Keratinocyte (primary cell): ENCODE measurements at regions not wholly inside any gene's neighbourhood (a gene's known extent, or its start where the extent isn't known, plus 50 kb on each side); places are given as distances from the start of the nearest gene placed in this dataset.

ENCODE experiments used
- DNase-seq: peaks from one replicate; pipeline ENCODE4 v3.0.0-alpha.2; 2011; ENCODE audit warnings: low read depth, missing footprints, low spot score
- FAIRE-seq: peaks from 2 replicates; lab custom pipeline; 2011; peaks lifted over from hg19 to GRCh38; lab: Jason Lieb, UNC
- H2AFZ ChIP-seq: 2 replicates; pipeline ENCODE4 v1.6.0; 2012; ENCODE audit warnings: low read length, control low read depth, inconsistent platforms; ENCODE audit not compliant: control insufficient read depth
- H3K27ac ChIP-seq: 2 replicates; pipeline ENCODE4 v1.5.1; 2011; ENCODE audit warnings: low read length; ENCODE audit not compliant: control insufficient read depth, insufficient read depth
- H3K27me3 ChIP-seq: 3 replicates; pipeline ENCODE4 v1.6.0; 2011; ENCODE audit warnings: low read length; ENCODE audit not compliant: control insufficient read depth, insufficient read depth; ENCODE audit errors: extremely low read depth
- H3K36me3 ChIP-seq, 2 experiments: 2 replicates in 1 of 2; 3 replicates in 1 of 2; pipeline ENCODE4 v1.5.1; 2011; ENCODE audit warnings: low read length in 2 of 2, mild to moderate bottlenecking in 1 of 2; ENCODE audit not compliant: control insufficient read depth in 2 of 2, insufficient read depth in 2 of 2; ENCODE audit errors: extremely low read depth in 1 of 2
- H3K4me1 ChIP-seq: 3 replicates; pipeline ENCODE4 v1.5.1; 2011; ENCODE audit warnings: low read length; ENCODE audit not compliant: control insufficient read depth, insufficient read depth; ENCODE audit errors: extremely low read depth
- H3K4me2 ChIP-seq: 3 replicates; pipeline ENCODE4 v1.6.0; 2011; ENCODE audit warnings: low read depth, low read length; ENCODE audit not compliant: control insufficient read depth, insufficient read depth; ENCODE audit errors: extremely low read depth
- H3K4me3 ChIP-seq, 3 experiments: fragments of 200-600 bp in 1 of 3; sonication (generic) in 1 of 3; 2 replicates in 2 of 3; 3 replicates in 1 of 3; pipeline ENCODE4 v1.5.1; 2011 to 2016; ENCODE audit warnings: low read length in 3 of 3, mild to moderate bottlenecking in 3 of 3, control low read depth in 2 of 3, inconsistent platforms in 1 of 3, low read depth in 1 of 3, mixed read lengths in 1 of 3, mixed run types in 1 of 3, moderate library complexity in 1 of 3; ENCODE audit not compliant: control insufficient read depth in 2 of 3, insufficient read depth in 2 of 3; ENCODE audit errors: extremely low read depth in 1 of 3
- H3K79me2 ChIP-seq: 2 replicates; pipeline ENCODE4 v1.6.0; 2012; ENCODE audit warnings: low read length; ENCODE audit not compliant: control insufficient read depth, insufficient read depth
- H3K9ac ChIP-seq: 3 replicates; pipeline ENCODE4 v1.6.0; 2011; ENCODE audit warnings: low read length; ENCODE audit not compliant: control insufficient read depth, insufficient read depth; ENCODE audit errors: extremely low read depth
- H3K9me1 ChIP-seq: 3 replicates; pipeline ENCODE4 v1.6.0; 2011; ENCODE audit warnings: low read length; ENCODE audit not compliant: control insufficient read depth, insufficient read depth; ENCODE audit errors: extremely low read depth
- H3K9me3 ChIP-seq: 2 replicates; pipeline ENCODE4 v1.5.1; 2012; ENCODE audit warnings: low read depth, low read length; ENCODE audit not compliant: control insufficient read depth
- H4K20me1 ChIP-seq: 3 replicates; pipeline ENCODE4 v1.6.0; 2011; ENCODE audit warnings: low read length; ENCODE audit not compliant: control insufficient read depth, insufficient read depth; ENCODE audit errors: extremely low read depth
- CTCF ChIP-seq, 3 experiments: IDR thresholded peaks in 1 of 3; conservative IDR thresholded peaks in 1 of 3; optimal IDR thresholded peaks in 1 of 3; 2 replicates in 2 of 3; 3 replicates in 1 of 3; pipeline versions ENCODE3 to v1.5.1; 2011; ENCODE audit warnings: low read length in 3 of 3, mild to moderate bottlenecking in 3 of 3, moderate library complexity in 2 of 3, control low read depth in 1 of 3, inconsistent platforms in 1 of 3; ENCODE audit not compliant: insufficient read depth in 2 of 3; ENCODE audit errors: extremely low read depth in 1 of 3
- EZH2 ChIP-seq: IDR thresholded peaks from one replicate; pipeline ENCODE4 v1.6.1; 2012; ENCODE audit warnings: inconsistent platforms, mild to moderate bottlenecking, low read length, moderate library complexity
- dilution Hi-C: fragments of 300-500 bp; cut with MboI; formaldehyde crosslinking; loops from one replicate; pipeline ENCODE4 v1.7.0; 2020; ENCODE audit warnings: low sequenced_read_pairs; ENCODE audit not compliant: extremely low pct_ligation_motif_present

- dilution Hi-C loops = no loop called here
These were observed 205.3 kb upstream of the TNRC6C start for GRCh38 chr17:77753246-77753645.

GRCh38 chr17:77753691-77754245 is 204.7 kb upstream of the TNRC6C start:
- no peak for DNase-seq
- Histone ChIP-seq H3K4me2 (no peak overlapping the region), H3K9me1 (no peaks in the 10 kb centered on the region), H3K27me3 (no peaks in the 10 kb centered on the region), H4K20me1 (no peaks in the 10 kb centered on the region), H3K27ac (no peak overlapping the region), H3K4me3 (no peak overlapping the region), H3K9ac (no peak overlapping the region), H3K79me2 (no peaks in the 10 kb centered on the region), H2AFZ (no peak overlapping the region), H3K9me3 (peaks cover 4% of the 10 kb centered on the region), H3K36me3 (no peaks in the 10 kb centered on the region), H3K4me1 (no peaks in the 10 kb centered on the region)
- no peak for TF ChIP-seq EZH2
- no peak for TF ChIP-seq CTCF (optimal IDR thresholded peaks at IDR 0.05 in 1 of 3, IDR thresholded peaks at IDR 0.05 in 1 of 3, conservative IDR thresholded peaks at IDR 0.05 in 1 of 3; ENCODE audit: extremely low read depth in 1 of 3, insufficient read depth in 2 of 3, low read length in 3 of 3)
- dilution Hi-C loops = no loop called here
- FAIRE-seq = no peak

More at GRCh38 chr17:77753246-77753645, 205.3 kb upstream of the TNRC6C start:
- Histone ChIP-seq H3K36me3 (no peaks in the 10 kb centered on the region), H3K4me2 (no peak overlapping the region), H3K9ac (no peak overlapping the region), H3K27ac (no peak overlapping the region), H3K79me2 (no peaks in the 10 kb centered on the region), H3K9me1 (no peaks in the 10 kb centered on the region), H4K20me1 (no peaks in the 10 kb centered on the region), H3K4me3 (no peak overlapping the region), H2AFZ (no peak overlapping the region), H3K27me3 (no peaks in the 10 kb centered on the region), H3K9me3 (peaks cover 4% of the 10 kb centered on the region), H3K4me1 (no peaks in the 10 kb centered on the region)
- DNase-seq (no peak), FAIRE-seq (no peak)
- TF ChIP-seq CTCF (optimal IDR thresholded peaks at IDR 0.05 in 1 of 3, IDR thresholded peaks at IDR 0.05 in 1 of 3, conservative IDR thresholded peaks at IDR 0.05 in 1 of 3; ENCODE audit: extremely low read depth in 1 of 3, insufficient read depth in 2 of 3, low read length in 3 of 3) (no peak), EZH2 (no peak)
